ENCODE measurements at regions not wholly inside any gene's neighbourhood (a gene's known extent, or its start where the extent isn't known, plus 50 kb on each side); places are given as distances from the start of the nearest gene placed in this dataset.
"Not testable (repeated sequence)": the region's sequence is repeated elsewhere in the genome, so short reads cannot be mapped to it uniquely, and the experiment has no call there.

DNA sequence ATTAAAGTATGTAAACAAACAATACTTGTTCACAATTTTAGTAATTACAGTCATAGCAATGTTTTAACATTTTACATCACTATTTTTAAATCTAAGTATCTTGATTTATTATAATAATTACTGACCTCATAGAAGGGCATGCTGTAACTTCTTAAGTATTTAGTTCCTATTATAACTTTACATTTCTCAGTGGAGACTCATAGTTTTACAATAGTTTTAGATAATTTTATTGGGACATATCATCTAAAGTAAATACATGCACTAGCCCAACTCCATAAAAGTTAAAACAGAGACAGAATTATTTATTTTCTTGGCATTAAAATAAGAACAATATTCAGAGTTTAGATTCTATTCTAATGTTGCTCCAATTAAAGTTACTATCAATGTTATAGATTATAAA is 466.5 kb upstream of the BCHE start:
- no peak for DNase-seq (ENCODE audit: low spot score)
- intact Hi-C loops (cut with DNase I) = no loop called here

DNA sequence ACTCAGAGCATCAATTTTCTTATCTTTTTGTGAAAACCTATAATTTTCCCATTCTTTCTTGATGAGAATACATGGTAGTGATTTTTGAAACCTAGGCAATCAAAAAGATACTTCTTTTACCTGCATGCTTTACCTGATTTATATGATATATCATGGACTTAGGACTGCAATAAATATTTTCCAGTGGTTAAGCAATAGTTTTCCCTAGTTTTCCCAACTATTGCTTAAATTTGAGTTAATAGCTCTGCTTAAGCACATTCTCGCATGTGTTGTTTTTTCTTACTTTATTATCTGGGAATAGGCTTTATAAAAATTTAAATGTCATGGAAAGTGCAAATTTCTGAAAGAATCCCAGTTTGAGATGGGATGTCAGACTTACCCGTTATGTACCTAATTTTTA is 465.1 kb upstream of the BCHE start:
- intact Hi-C loops (cut with DNase I) = no loop called here
- no peak for DNase-seq (ENCODE audit: low spot score)

DNA sequence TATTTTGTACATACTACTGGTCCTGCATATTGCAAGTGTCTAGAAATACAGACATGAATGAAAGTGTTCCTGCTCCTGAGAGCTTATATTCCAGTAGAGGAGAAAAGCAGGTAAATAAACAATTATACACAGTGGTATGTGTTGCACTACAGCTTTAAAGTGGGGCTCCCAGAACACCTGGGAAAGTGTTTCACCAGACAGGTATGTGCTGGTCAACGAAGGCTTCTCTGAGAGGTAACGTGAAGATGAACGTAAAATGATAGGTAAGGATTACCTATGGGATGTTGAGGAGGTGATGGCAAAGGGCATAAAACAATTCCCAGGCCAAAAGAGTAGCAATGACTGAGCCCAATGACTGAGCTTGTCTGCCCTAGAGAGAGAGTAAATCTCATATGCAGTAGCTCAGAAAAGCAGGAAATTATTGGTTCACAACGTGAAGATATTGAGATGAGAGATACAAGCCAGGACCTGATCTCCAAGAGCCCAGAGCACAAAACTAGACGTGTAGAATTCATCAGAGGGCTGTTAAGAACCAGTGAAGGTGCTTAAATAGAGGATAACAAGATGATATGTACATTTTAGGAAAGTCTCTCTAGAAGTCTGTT is 459.1 kb upstream of the BCHE start:
- no peak for DNase-seq (ENCODE audit: low spot score)
- intact Hi-C loops (cut with DNase I) = no loop called here

DNA sequence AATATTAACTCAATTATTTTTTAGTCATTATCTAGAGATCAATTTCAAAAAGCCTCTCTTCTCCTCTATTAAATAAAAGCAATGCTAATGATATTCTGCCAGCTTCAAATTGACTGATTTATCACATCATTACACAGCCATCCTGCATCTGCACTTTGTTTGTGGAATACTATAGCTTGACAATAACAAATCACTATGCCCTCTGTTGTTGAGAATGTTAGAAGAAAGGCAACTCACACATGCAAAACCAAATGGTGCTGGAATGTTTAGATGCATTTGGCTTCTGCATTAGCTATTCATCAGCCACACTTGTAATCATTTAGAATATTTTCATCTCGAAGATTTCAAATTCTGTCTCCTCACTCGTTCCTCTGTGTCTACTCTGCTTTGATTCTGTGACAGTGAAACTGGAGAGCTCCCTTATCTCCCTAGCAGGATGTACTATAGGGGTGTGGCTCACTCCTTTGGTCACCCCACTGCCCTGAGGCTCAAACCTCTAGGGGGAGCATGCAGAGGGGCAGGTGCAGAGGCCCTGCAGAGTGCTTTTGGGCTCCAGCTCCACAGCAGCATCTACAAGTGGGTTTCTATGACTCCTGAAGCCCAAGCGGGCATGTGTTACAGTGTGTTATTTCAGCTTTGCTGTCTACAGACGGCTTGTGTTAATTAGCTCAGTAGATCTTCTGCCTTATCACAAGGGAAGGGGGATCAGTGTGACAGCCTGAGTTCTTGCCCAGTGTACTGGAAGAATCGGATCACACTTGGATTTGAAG is 454.1 kb upstream of the BCHE start:
- intact Hi-C loops (cut with DNase I) = no loop called here
- DNase-seq (ENCODE audit: low spot score) = no peak

DNA sequence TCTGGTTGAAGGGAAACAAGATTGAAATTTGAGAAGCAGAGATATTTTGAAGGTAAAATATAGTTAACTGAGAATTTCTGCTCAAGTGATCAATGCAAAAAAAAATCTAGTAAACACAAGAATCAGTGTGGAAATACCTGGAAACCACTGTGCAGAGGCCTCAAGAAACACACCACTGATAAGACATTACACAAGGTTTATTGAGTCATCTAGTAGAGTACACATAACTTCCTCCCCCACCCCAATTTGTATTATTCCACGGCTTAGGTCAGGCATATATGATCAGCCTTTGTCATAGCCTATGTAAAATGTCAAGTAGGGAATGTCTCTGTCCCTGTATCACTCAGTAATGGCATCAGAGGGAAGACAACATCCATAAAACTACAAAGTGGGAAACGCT is 447.8 kb upstream of the BCHE start:
- intact Hi-C loops (cut with DNase I) = no loop called here
- DNase-seq (ENCODE audit: low spot score) = no peak

DNA sequence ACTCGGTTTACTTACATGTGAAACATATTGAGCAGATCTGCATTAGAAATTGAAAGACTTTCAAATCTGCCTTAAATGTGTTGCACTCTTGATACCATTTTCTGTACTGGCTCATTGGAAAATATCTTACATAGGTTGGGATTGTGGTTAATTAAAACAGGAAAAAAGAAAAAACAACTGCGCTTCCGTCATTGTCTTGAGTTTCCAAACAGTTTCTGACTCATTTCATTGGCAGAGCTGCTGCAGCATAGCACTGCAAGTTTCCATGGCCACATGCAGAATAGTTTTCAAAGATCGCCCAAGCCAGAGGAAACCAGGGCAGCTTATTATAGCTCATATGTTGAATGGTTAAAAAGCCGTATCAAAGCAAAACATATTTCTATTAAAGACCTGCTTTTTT is 446.6 kb upstream of the BCHE start:
- DNase-seq (ENCODE audit: low spot score) = no peak
- intact Hi-C loops (cut with DNase I) = no loop called here

DNA sequence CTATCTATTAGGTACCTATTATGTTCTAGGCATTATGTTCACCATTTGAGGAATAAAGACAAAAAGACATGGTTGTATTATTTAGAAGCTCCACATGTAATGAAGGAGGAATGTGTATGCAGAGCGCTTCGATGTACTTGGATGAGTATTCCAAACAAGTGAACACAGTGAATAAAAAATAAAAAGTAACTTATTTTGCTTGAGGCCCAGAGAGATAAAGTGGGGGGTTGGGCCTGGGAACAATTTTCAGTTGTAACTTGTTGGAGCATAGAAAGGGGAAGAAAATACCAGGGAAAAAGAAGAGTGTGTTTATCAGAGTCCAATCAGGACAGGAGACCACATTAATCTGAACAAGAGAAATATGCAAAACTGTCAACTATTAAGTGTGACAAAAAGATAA is 445.7 kb upstream of the BCHE start:
- DNase-seq (ENCODE audit: low spot score) = no peak
- intact Hi-C loops (cut with DNase I) = no loop called here

DNA sequence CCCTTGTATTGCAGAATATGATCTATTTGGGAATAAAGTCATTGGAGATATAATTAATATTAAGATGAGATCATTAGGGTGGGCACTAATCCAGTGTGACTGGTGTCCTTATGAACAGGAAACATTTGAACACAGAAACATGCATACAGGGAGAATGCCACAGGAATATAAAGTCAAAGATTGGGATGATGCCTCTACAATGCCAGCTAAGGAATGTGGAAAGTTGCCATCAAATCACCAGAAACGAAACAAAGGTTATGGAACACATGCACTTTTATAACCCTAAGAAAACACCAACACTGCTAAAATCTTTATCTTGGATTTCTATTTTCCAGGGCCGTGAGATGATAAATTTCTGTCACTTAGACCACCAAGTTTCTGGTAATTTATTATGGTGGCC is 442.4 kb upstream of the BCHE start:
- no peak for DNase-seq (ENCODE audit: low spot score)
- intact Hi-C loops (cut with DNase I) = no loop called here

DNA sequence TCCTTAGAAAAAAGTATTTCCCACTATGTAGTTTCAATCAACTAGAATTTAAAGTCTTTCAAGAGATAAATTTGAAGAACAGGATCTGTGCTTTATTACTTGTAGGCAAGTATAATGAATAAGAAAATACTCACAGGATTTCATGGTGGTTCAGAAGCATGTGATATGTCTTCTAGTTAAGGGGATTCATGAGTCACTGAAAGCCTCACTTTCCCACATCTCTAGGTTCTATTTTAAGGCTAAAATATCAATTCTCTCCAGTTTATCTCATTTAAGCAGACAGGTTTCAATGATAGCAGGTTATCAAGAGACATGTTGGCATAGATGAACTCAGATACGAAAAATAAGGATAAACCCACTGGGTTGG is 437.8 kb upstream of the BCHE start:
- intact Hi-C loops (cut with DNase I) = no loop called here
- no peak for DNase-seq (ENCODE audit: low spot score)

DNA sequence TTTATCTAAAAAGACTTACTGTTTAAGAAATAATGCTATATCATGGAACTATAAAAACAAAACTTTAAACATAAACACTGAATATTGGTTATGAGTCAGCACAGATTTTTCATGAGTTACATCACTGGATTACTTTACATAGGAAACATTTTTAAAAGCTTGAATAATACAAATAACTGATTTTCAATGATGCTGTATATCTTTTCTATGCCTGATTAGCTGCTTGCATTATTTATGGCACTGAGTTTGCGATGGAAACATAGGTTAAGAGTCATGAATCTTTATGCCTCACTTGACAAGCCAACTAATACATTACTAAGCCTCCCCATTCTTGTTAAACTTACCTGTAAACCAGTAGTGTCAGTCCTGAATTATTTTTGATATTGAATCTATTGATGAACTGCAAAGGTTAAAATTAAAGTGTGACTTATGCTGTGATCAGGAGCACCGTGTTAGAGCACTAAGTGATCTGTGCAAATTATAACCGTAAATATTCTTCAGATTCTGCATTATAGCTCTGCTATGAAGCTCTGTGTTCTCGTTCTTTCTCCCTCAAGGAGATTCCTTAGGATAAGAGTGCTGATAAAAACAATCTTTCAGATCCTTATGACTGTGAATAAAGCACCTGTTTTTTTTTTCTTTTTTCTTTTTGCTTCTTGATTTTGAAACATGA is 437.3 kb upstream of the BCHE start:
- intact Hi-C loops (cut with DNase I) = no loop called here
- no peak for DNase-seq (ENCODE audit: low spot score)

DNA sequence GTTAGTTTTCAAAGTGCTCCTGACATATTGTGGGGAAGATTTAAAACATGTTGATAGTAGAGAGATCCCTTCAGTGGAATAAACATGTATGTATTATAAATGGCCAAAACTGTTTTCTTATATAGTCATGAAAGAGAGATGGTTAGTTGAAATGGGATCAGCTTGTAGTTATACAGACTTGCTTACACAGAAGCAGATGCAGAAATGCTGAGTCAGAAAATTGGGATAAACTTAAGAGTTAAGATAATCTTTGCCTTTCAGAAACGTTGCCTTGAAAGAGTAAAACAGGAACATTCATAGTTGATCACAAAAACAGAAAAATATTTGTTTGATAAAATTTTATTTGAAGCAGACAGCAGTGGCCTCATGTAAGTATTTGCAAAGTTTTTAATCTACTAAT is 433.2 kb upstream of the BCHE start:
- intact Hi-C loops (cut with DNase I) = no loop called here
- DNase-seq (ENCODE audit: low spot score) = no peak

DNA sequence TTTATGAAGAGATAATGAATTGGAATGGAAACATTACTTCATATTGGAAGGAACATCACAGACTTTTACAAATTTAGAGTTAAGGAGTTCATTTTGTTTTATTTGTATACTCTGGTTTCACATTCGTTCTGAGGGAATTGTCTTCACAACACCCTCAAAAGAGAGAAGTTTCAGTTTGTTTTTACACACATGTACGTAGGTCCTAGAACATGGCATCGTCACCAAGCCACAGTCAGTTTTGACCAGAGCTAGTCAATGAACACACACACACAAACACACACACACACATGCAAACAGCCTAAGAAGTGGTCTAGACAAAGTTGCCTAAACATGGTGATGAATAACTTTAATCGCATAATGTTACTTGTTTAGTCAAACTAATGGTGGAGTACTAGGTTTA is 427.9 kb upstream of the BCHE start:
- intact Hi-C loops (cut with DNase I) = no loop called here
- no peak for DNase-seq (ENCODE audit: low spot score)

DNA sequence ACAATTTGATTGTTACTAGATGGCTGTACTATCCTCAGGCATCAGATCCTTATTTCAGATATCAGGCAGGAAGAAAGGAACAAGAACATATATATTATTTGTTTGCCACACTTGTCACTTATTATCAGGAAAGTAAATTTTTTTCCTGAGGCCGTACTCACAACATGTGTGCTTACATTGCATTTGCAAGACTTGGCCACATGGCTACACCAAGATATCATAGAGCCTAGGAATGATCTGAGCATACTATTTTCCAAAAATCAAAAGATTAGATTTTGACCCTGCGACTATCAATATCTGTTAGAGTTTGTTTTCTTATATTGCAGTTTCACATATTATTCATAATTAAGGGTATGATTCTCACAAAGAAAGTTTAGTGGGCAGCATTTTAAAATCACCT is 426.2 kb upstream of the BCHE start:
- intact Hi-C loops (cut with DNase I) = no loop called here

DNA sequence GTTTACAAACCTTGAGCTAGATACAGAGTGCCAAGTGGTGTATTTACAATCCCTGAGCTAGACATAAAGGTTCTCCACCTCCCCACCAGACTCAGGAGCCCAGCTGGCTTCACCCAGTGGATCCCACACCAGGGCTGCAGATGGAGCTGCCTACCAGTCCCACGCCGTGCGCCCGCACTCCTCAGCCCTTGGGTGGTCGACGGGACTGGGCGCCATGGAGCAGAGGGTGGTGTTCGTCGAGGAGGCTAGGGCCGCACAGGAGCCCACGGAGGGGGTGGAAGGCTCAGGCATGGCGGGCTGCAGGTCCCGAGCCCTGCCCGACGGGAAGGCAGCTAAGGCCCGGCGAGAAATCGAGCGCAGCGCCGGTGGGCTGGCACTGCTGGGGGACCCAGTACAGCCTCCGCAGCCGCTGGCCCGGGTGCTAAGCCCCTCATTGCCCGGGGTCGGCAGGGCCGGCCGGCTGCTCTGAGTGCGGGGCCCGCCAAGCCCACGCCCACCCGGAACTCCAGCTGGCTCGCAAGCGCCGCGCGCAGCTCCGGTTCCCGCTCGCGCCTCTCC is 421.1 kb upstream of the BCHE start:
- DNase-seq (ENCODE audit: low spot score); intact Hi-C loops (cut with DNase I): not testable (repeated sequence)

More for the DNA sequence above, 426.2 kb upstream of the BCHE start:
- DNase-seq (ENCODE audit: low spot score) = no peak

DNA sequence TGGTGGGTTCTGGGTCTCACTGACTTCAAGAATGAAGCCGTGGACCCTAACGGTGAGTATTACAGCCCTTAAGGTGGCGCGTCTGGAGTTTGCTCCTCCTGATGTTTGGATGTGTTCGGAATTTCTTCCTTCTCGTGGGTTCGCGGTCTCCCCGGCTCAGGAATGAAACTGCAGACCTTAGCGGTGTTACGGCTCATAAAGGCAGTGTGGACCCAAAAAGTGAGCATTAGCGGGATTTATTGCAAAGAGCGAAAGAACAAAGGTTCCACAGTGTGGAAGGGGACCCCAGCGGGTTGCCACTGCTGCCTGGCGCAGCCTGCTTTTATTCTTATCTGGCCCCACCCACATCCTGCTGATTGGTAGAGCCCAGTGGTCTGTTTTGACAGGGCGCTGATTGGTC is 420.5 kb upstream of the BCHE start:
- intact Hi-C loops (cut with DNase I) = no loop called here

DNA sequence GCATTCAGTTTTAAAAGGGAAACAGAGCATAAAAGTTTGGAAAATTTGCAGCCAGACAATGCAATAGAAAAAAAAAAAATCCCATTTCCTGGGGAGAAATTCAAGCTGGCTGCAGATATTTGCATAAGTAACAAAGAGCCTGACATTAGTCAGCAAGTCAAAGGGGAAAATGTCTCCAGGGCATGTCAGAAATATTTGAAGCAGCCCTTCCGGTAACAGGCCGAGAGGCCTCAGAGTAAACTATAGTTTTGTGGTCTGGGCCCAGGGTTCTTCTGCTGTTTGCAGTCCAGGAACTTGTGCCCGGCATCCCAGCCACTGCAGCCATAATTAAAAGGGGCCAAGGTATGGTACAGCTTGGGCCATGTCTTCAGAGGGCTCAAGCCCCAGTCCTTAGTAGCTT is 411.6 kb upstream of the BCHE start:
- DNase-seq (ENCODE audit: low spot score) = no peak
- intact Hi-C loops (cut with DNase I) = no loop called here

More for the DNA sequence above, 420.5 kb upstream of the BCHE start:
- DNase-seq (ENCODE audit: low spot score) = no peak

DNA sequence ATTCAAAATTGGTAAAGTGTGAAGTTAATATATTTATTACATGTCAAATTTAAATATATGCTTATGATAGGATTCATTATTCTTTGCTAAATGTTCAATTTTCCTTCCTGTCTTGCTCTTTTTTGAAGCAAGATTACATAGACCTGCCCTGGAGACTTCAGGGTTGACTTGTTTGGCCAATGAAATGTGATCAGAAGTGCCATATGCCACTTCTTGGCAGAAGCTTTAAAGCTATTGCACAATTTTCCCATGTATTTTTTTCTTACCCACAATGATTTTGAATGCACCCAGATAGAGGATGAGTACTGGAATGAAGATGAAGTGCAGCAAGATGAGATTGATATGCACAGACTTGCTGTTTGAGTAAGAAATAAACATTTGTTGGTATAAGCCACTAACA is 406.3 kb upstream of the BCHE start:
- intact Hi-C loops (cut with DNase I) = no loop called here
- DNase-seq (ENCODE audit: low spot score) = no peak

DNA sequence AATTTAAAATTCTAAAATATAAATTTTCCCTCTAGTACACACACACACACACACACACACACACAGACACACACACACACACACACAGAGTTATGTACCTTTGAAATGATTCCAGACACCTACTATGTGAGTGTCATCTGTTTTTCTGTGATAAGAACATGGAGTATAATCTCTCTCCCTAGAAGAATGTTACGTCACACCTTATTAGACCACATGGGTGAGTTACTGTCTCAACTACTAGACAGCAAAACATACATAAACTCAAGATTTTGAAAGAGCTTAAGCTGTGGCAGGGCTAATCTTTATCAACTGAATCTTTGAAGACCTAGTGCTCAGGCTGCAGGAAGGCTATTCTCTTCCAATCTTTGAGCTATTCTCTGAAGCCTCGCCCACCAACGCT is 385.9 kb upstream of the BCHE start:
- intact Hi-C loops (cut with DNase I) = no loop called here
- no peak for DNase-seq (ENCODE audit: low spot score)

DNA sequence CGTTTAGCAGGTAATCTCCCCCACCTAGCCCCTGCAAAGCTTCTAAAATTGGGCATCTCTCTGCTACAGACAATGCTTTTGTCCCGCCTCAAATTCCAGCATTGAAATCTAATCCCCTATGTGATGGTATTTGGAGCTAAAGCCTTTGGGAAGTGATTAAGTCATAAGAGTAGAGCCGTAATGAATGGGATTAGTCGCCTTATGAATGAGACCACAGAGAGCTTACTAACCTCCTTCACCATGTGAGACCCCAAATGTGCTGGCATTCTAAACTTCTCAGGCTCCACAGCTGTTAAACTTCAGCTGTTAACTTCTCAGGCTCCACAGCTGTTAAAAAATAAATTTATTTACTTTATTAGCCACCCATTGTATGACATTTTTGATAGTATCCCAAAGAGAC is 374.2 kb upstream of the BCHE start:
- no peak for DNase-seq (ENCODE audit: low spot score)
- intact Hi-C loops (cut with DNase I) = no loop called here

DNA sequence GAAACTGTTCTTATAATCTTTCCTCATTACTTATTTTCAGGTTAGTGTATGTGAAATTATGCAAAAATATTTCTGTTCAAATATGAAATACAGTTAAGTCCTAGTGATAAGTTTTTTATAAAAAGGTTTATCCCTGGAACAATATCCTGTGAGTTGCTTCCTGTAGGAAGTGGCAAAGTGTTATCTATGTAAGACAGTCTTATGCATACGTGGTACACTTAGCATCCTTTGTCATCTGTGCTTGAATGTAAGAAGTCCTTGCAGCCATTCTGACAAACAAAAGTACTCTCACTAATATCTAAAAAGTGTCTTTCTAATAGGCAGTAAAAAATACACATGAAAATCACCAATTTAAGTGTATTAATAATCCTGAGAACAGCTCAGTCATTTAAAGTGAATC is 372.5 kb upstream of the BCHE start:
- intact Hi-C loops (cut with DNase I) = no loop called here
- no peak for DNase-seq (ENCODE audit: low spot score)

DNA sequence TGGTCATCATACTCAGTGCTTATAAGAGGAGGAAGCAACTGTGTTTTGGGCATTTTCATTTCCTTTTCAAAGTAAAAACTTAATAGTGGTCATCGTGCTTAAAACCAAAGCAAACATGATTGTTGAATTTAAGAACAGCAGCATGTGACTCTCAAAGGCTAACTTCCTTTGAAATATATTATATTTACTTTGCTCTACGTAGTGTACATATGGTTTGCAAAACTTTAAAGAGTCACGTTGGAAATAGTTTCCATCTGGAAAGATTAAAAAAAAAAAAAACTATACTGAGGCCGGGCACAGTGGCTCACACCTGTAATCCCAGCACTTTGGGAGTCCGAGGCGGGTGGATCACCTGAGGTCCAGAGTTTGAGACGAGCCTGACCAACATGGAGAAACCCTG is 367.9 kb upstream of the BCHE start:
- intact Hi-C loops (cut with DNase I) = no loop called here
- DNase-seq (ENCODE audit: low spot score) = no peak
